Kasumi-1 (cell line): ENCODE measurements at regions not wholly inside any gene's neighbourhood (a gene's known extent, or its start where the extent isn't known, plus 50 kb on each side); places are given as distances from the start of the nearest gene placed in this dataset.
"Not testable (repeated sequence)": the region's sequence is repeated elsewhere in the genome, so short reads cannot be mapped to it uniquely, and the experiment has no call there.

Experiments used
- DNase-seq, 2 experiments: peaks; one replicate each; lab custom pipeline; 2025; lab: John Stamatoyannopoulos, UW

DNA sequence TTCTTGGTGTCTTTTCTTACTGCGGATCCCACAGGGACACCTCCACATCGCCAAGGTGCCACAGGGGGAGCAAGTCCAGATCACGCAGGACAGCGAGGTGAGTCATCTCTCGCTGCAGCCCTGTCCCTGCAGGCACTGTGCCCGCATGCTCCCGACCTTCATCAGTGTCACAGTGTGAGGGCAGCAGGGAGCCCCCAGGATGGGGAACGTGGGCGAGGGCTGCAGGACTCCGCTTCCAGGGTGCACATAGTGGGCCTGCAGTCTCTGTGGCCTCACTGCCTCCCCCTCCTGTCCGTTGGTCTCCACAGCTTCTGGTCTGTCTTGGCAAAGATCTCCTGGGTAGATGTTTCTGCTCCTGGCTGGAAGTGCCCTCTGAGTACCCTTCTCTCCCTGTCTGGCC lies 78.0 kb downstream of the NPIPB11 start:
- DNase-seq = not testable (repeated sequence)

- not testable (repeated sequence) for DNase-seq
These were observed 78.7 kb downstream of the NPIPB11 start for GRCh38 chr16:29327631-29328408.

DNA sequence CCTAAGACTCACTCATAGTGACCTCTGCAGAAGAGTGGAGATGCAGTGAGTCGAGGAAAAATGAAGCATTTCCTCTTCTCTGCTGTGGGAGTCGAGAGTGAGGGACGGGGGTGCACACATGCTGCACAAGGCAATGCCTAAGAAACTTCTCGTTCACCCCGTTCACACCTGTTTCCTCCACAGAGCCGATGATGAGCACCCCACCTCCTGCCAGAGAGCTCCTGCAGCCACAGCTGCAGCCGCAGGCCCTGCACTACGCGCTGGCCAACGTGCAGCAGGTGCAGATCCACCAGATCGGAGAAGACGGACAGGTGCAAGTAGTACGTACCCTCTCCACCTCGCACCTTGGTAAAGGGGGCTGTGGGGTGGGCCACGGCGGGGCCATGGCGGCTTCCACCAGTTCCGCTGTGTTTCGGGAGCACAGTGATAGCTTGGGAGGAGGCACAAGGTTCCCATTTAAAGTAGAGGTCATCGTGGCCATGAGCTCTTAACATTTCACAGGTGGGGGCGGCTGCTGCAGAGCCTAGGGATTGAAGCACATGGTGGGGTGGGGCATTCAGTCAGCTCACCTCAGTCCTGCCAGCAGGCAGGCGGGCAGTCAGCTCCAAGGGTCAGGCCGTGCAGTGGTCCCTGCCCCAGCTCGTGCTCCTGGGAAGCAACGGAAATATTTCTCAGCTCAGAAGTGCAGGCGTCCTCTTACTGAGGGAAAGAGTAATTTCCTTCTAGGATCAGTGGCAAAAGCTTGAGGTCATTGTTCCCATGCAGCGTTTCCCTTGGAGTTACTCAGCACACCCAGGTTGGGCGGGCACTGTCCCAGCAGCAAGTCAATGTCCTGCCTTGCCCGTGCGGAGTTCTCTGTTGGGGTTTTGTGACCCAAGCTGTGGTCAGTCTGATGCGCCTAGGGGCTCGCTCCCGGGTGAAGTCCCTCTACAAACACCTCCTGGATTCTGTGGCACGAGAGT lies 80.1 kb downstream of the NPIPB11 start:
- DNase-seq = not testable (repeated sequence)

DNA sequence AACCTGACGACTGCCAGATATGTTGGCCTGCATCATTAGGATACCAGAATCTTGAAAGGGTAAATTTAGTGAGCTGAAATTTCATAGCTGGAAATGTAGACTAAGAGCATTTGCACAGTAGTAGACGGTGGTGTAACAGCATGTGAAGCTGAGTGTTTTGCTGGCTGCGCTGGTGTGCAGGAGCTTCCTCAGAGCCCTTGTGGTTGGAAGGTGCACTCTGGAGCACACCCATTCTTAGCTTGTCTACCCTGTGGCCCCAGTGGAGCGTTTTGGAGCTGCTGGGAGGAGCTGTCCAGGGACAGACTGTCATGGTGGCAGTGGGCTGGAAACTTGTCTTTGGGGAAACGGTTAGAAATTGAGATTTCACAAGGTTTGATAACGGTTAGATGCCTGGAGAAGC lies 82.8 kb downstream of the NPIPB11 start:
- DNase-seq = not testable (repeated sequence)

GRCh38 chr16:29321585-29321984 lies 84.9 kb downstream of the NPIPB11 start:
- no peak for DNase-seq

DNA sequence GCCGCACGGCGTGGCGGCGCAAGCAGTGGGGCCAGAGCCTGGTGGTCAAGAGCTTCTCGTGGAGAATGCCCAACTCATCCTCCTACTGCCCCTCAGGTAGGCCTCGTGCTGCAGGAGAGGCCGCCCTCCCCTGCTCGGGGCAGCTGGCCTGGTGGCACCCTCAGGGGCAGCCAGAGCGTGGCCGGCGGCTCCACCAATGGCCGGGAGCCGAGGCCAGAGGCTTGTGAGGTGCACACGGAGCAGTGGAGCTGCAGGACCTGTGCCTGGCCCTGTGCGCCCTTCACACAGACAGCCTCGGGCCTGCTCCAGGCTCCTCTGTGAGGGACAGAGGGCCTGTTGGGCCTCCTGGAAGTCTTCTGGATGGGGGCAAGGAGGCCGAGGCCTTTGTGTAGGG lies 85.5 kb downstream of the NPIPB11 start:
- DNase-seq = no peak

GRCh38 chr16:29320274-29320999 lies 86.1 kb downstream of the NPIPB11 start:
- DNase-seq = no peak

- no peak for DNase-seq
These were observed 86.8 kb downstream of the NPIPB11 start for GRCh38 chr16:29319726-29320125.

- peak; percentile 77 to 88 for DNase-seq
These were observed 87.9 kb downstream of the NPIPB11 start for GRCh38 chr16:29318561-29318968.

DNA sequence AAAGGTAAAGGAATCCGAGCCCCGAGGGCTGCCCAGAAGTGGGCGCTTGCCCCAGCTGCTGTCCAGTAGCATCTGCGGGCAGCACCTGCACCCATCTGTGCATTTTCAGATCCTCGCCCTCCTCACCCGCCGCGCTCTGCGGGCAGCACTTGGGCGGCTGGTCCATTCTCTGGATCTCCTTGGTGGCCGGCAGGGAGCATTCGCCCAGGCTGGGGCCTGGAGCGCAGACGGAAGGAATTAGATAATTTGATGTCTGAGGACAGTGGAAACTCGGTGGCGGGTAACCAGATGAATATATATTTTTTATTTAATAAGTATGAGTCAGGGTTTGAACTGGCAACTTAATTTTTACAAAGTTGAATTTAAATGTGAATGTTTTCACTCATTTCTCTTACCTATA lies 88.5 kb downstream of the NPIPB11 start:
- DNase-seq = no peak

DNA sequence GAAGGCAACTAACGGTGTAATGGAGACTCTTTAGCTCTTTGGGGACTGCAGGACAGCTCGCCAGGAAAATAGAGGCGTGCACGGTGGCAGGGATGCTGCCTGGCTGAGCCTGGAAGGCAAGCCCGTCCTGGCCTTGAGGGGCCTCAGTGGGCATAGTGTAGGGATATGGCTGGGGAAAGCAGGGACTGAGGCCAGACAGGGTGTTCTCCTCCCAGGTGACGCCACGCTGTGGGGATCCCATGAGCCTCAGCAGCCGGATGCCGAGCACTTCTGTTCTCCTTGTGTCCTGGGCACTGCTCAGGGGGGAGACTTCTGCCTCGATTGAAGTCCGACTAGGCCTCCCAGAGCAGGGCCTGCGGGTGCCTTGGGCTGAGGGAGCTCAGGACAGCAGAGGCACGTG lies 89.2 kb downstream of the NPIPB11 start:
- no peak for DNase-seq

DNA sequence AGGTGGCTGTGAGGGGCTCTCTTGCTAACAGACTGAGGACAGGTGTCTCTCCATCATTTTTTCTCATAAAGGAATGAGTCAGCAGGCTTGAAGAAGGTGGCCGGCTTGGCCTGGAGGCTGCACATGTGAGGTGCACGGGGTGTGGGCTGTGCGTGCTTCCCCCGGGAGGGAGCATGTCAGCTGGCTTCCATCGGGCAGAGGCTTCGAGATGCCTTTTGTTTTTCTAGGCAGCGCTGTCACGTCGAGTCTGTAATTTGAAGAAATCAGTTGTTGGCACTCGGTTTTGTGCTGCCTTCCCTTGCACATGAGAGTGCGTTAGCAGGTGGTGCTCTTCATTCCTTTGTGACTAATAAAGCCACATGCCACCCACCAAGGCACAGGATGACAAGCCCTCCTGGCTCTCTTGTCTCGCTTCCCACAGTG lies 89.7 kb downstream of the NPIPB11 start:
- DNase-seq = no peak

GRCh38 chr16:29315916-29316517 lies 90.5 kb downstream of the NPIPB11 start:
- DNase-seq = no peak

- no peak for DNase-seq
These were observed 91.5 kb downstream of the NPIPB11 start for GRCh38 chr16:29315046-29315445.

DNA sequence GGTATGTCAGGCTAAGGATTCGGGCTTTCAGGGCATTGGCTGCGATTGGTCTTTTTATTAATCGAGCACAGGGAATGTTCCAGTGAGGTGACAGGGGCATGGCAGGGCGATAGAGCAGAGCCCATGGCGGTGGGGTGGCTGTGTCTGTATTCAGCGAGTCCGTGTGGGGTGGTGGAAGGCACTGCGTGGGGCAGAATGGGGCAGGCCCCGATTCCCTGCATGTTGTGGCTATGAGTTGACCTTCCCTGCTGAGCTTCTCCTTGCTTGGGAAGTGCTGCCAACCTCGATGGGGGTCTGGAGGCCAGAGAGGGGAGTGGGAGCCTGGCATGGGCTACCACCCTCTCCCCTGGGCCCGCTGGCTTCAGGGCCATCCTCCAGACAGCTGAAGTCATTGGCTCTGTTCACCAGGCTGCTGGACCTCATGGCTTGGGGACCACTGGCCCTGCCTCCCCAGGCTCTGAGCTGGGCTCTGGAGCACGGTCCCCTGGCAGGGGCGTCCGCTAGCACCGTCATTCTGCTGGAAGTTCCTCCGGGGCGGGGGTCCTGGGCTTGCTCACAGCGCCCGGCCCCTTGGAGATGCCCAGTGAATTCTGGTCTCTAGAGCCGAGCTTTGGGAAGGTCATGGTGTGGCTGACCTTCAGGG lies 92.1 kb downstream of the NPIPB11 start:
- DNase-seq = no peak

DNA sequence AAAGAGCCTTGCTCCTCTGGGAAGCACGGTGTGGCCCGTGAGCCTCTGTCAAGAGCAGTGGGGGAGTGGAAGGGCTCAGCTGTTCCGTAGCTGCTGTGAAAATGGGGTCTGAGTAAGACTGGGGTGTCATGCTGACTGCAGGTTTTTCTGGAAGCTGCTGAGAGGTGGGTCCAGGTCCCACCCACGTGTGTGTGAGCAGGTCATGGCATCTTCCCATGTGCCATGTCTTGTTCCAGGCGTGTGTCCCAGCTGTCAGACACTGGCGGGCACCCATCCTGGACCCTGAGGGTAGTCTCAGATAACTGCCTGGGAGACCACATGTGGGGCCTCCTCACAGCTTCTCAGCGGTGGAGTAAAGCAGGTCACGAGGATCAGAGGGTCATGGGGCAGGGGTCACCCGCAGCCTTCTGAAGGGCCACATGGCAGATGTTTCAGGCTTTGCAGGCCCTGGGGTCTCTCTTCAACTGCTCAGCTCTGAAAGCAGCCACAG lies 92.9 kb downstream of the NPIPB11 start:
- no peak for DNase-seq

DNA sequence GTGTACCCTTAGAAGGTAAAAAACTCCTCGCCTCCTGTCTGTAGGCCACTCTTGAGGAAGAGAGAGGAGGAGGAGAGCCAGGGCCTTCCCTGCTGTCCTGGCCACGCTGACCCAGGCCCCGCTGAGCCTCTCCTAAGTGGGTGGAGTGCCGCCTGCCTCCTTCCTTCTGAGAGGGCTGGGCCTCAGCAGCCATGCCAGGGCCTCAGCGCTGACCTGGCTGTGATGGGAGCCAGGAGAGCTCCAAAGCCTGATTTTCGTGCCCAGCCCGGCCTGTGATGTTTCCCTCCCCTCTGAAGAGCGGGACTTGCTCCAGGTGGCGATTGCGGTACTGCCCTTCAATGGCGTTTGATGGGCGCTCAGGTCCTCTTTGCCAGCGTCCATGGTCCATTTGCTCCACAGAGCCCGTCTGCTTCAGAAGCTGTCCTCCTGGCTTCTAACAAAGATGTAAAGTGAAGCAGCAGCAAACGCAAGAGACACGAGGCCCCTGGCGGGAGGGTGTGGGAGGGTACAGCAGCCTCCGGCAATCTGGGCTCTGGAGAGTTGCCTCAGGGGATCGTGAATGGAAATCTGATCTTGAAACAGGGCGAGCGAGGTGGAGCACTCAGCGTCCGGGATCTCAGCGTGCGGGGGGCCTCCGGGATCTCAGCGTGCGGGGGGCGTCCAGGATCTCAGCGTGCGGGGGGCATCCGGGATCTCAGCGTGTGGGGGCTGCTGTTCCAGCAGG lies 93.5 kb downstream of the NPIPB11 start:
- DNase-seq = no peak

GRCh38 chr16:29312345-29312675 lies 94.2 kb downstream of the NPIPB11 start:
- DNase-seq = not testable (repeated sequence)

- DNase-seq = no peak
These were observed 94.8 kb downstream of the NPIPB11 start for GRCh38 chr16:29311461-29312344.
